ENCODE measurements at regions not wholly inside any gene's neighbourhood (a gene's known extent, or its start where the extent isn't known, plus 50 kb on each side); places are given as distances from the start of the nearest gene placed in this dataset.

- no peaks in the 10 kb centered on the region for H3K36me3 Mint-ChIP-seq
- H3K4me3 ChIP-seq (ENCODE audit: low read length) = no peak overlapping the region
- DNase-seq (no peak), ATAC-seq (no peak)
- H3K4me1 ChIP-seq (ENCODE audit: control insufficient read depth, insufficient read depth, low read length) = no peaks in the 10 kb centered on the region
- H3K36me3 ChIP-seq (ENCODE audit: control insufficient read depth, insufficient read depth, low read length) = no peaks in the 10 kb centered on the region
- no peaks in the 10 kb centered on the region for H3K9me3 Mint-ChIP-seq
- H3K4me3 Mint-ChIP-seq = no peak overlapping the region
- no peaks in the 10 kb centered on the region for H3K9me3 ChIP-seq (ENCODE audit: control insufficient read depth, insufficient read depth, low read length)
- 85% methylated on average over 2 of the region's 3 CpGs for WGBS (ENCODE audit: insufficient coverage)
- H3K27ac Mint-ChIP-seq = no peak overlapping the region
- H3K27me3 Mint-ChIP-seq (ENCODE audit: low read depth in 2 of 2) = peaks cover 18 to 24% of the 10 kb centered on the region in 2 donors
- H3K27ac ChIP-seq (ENCODE audit: low read length) = no peak overlapping the region
- intact Hi-C loops (cut with micrococcal nuclease) = no loop called here
- no peaks in the 10 kb centered on the region for H3K27me3 ChIP-seq (ENCODE audit: control insufficient read depth, insufficient read depth, low read length)
- H3K4me1 Mint-ChIP-seq = no peaks in the 10 kb centered on the region
- TF ChIP-seq, protein P1, sequence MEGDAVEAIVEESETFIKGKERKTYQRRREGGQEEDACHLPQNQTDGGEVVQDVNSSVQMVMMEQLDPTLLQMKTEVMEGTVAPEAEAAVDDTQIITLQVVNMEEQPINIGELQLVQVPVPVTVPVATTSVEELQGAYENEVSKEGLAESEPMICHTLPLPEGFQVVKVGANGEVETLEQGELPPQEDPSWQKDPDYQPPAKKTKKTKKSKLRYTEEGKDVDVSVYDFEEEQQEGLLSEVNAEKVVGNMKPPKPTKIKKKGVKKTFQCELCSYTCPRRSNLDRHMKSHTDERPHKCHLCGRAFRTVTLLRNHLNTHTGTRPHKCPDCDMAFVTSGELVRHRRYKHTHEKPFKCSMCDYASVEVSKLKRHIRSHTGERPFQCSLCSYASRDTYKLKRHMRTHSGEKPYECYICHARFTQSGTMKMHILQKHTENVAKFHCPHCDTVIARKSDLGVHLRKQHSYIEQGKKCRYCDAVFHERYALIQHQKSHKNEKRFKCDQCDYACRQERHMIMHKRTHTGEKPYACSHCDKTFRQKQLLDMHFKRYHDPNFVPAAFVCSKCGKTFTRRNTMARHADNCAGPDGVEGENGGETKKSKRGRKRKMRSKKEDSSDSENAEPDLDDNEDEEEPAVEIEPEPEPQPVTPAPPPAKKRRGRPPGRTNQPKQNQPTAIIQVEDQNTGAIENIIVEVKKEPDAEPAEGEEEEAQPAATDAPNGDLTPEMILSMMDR (IDR thresholded peaks at IDR 0.05) = no peak
These were observed 669.8 kb downstream of the ZEB2 start for GRCh38 chr2:143850084-143850483.

DNA sequence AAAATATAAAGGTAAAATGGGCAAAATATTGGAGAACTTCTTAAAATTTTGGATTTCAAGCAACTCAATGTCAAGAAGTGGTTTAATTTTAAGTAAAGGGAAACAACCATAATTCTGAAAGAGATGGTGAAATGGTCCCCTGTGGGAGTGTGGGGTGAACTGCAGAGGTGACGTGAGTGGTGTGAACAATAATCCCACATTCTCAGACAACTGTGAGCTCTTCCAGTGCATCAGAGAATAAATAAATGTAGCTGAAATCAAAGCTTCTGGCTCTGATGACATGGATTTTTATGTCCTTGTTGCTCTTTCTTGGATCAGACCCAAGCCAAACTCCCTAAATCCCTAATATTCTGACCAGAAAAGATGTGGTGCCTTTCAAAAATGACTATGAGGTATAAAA, 672.7 kb downstream of the ZEB2 start:
- TF ChIP-seq, protein P1 (IDR thresholded peaks at IDR 0.05) = no peak
- H3K36me3 ChIP-seq (ENCODE audit: control insufficient read depth, insufficient read depth, low read length) = no peaks in the 10 kb centered on the region
- H3K4me1 Mint-ChIP-seq = no peaks in the 10 kb centered on the region
- no peak overlapping the region for H3K27ac Mint-ChIP-seq
- no peaks in the 10 kb centered on the region for H3K4me1 ChIP-seq (ENCODE audit: control insufficient read depth, insufficient read depth, low read length)
- no peaks in the 10 kb centered on the region for H3K9me3 Mint-ChIP-seq
- H3K9me3 ChIP-seq (ENCODE audit: control insufficient read depth, insufficient read depth, low read length) = no peaks in the 10 kb centered on the region
- no peak overlapping the region for H3K27ac ChIP-seq (ENCODE audit: low read length)
- no peak overlapping the region for H3K4me3 Mint-ChIP-seq
- H3K27me3 ChIP-seq (ENCODE audit: control insufficient read depth, insufficient read depth, low read length) = no peaks in the 10 kb centered on the region
- no peak for DNase-seq
- H3K27me3 Mint-ChIP-seq (ENCODE audit: low read depth in 2 of 2) = peaks cover 14 to 24% of the 10 kb centered on the region in 2 donors
- no peak overlapping the region for H3K4me3 ChIP-seq (ENCODE audit: low read length)
- intact Hi-C loops (cut with micrococcal nuclease) = no loop called here
- no peak for ATAC-seq
- no CpG with 5 or more reads among the region's 1 CpG for WGBS (ENCODE audit: insufficient coverage)
- no peaks in the 10 kb centered on the region for H3K36me3 Mint-ChIP-seq

GRCh38 chr2:143844986-143845385, 674.9 kb downstream of the ZEB2 start:
- H3K27ac Mint-ChIP-seq = no peak overlapping the region
- ATAC-seq (no peak), DNase-seq (no peak)
- 92% methylated on average over 5 of the region's 6 CpGs for WGBS (ENCODE audit: insufficient coverage)
- Histone ChIP-seq H3K36me3 (ENCODE audit: control insufficient read depth, insufficient read depth, low read length) (no peaks in the 10 kb centered on the region), H3K27me3 (ENCODE audit: control insufficient read depth, insufficient read depth, low read length) (no peaks in the 10 kb centered on the region), H3K4me1 (ENCODE audit: control insufficient read depth, insufficient read depth, low read length) (no peaks in the 10 kb centered on the region), H3K27ac (ENCODE audit: low read length) (no peak overlapping the region), H3K4me3 (ENCODE audit: low read length) (no peak overlapping the region), H3K9me3 (ENCODE audit: control insufficient read depth, insufficient read depth, low read length) (no peaks in the 10 kb centered on the region)
- H3K4me3 Mint-ChIP-seq = no peak overlapping the region
- no peaks in the 10 kb centered on the region for H3K9me3 Mint-ChIP-seq
- peaks cover 14% of the 10 kb centered on the region in 2 donors for H3K27me3 Mint-ChIP-seq (ENCODE audit: low read depth in 2 of 2)
- intact Hi-C loops (cut with micrococcal nuclease) = no loop called here
- TF ChIP-seq, protein P1 (IDR thresholded peaks at IDR 0.05) = no peak
- H3K36me3 Mint-ChIP-seq = no peaks in the 10 kb centered on the region
- no peaks in the 10 kb centered on the region for H3K4me1 Mint-ChIP-seq

- WGBS (ENCODE audit: insufficient coverage) = 88% methylated on average over 3 of the region's 3 CpGs
- Mint-ChIP-seq H3K4me3 (no peak overlapping the region), H3K36me3 (no peaks in the 10 kb centered on the region), H3K9me3 (no peaks in the 10 kb centered on the region), H3K4me1 (no peaks in the 10 kb centered on the region), H3K27ac (no peak overlapping the region), H3K27me3 (ENCODE audit: low read depth in 2 of 2) (peaks cover 14 to 17% of the 10 kb centered on the region in 2 donors)
- no peak overlapping the region for H3K4me3 ChIP-seq (ENCODE audit: low read length)
- H3K27ac ChIP-seq (ENCODE audit: low read length) = no peak overlapping the region
- intact Hi-C loops (cut with micrococcal nuclease) = no loop called here
- DNase-seq = no peak
- ATAC-seq = no peak
- H3K4me1 ChIP-seq (ENCODE audit: control insufficient read depth, insufficient read depth, low read length) = no peaks in the 10 kb centered on the region
- TF ChIP-seq, protein P1 (IDR thresholded peaks at IDR 0.05) = no peak
- no peaks in the 10 kb centered on the region for H3K36me3 ChIP-seq (ENCODE audit: control insufficient read depth, insufficient read depth, low read length)
- H3K9me3 ChIP-seq (ENCODE audit: control insufficient read depth, insufficient read depth, low read length) = no peaks in the 10 kb centered on the region
- H3K27me3 ChIP-seq (ENCODE audit: control insufficient read depth, insufficient read depth, low read length) = no peaks in the 10 kb centered on the region
These were observed 676.2 kb downstream of the ZEB2 start for GRCh38 chr2:143843686-143844085.

Measured in natural killer cell (primary cell).